ENCODE measurements at regions not wholly inside any gene's neighbourhood (a gene's known extent, or its start where the extent isn't known, plus 50 kb on each side); places are given as distances from the start of the nearest gene placed in this dataset.
"Not testable (repeated sequence)": the region's sequence is repeated elsewhere in the genome, so short reads cannot be mapped to it uniquely, and the experiment has no call there.

GRCh38 chr9:97232060-97233008 is 75.1 kb upstream of the CCDC180 start:
- H3K27ac ChIP-seq (ENCODE audit: low read length); H4K20me1 ChIP-seq (ENCODE audit: insufficient read depth, low read length); H3K36me3 ChIP-seq (replicated peaks; ENCODE audit: low read depth, low read length); H3K79me2 ChIP-seq (ENCODE audit: low read length); H3K9me3 ChIP-seq (ENCODE audit: insufficient read depth, low read length); H3K4me3 ChIP-seq (ENCODE audit: low read length); H3K27me3 ChIP-seq (ENCODE audit: low read depth, low read length); H3K9ac ChIP-seq (ENCODE audit: low read length); H3K4me2 ChIP-seq (ENCODE audit: low read length); H3K4me1 ChIP-seq (ENCODE audit: low read length); H2AFZ ChIP-seq (ENCODE audit: low read depth, low read length): not testable (repeated sequence)

DNA sequence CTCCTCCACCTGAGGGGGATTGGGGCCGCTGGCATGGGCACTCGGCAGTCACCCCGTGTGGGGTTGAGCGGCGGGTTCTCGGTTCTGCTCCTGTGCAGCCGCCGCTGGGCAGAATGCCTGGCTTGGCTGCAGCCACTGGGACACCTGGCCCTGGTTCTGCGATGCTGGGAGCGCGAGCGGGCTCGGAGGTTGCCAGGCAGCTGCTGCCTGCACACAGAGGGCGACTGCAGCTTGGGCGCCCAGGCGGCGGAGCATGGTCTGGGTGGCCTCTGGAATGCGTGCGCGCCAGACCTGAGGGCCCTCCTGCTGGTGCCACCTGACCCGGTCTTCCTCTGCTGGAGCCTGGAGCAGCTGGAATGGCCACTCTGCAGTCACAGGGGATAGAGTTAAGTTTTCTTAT is 85.1 kb upstream of the CCDC180 start:
- H3K4me1 ChIP-seq (ENCODE audit: low read length); H3K4me2 ChIP-seq (ENCODE audit: low read length); H2AFZ ChIP-seq (ENCODE audit: low read depth, low read length); H3K27me3 ChIP-seq (ENCODE audit: low read depth, low read length); H3K27ac ChIP-seq (ENCODE audit: low read length); H3K9ac ChIP-seq (ENCODE audit: low read length); H3K36me3 ChIP-seq (replicated peaks; ENCODE audit: low read depth, low read length); H4K20me1 ChIP-seq (ENCODE audit: insufficient read depth, low read length); H3K9me3 ChIP-seq (ENCODE audit: insufficient read depth, low read length); H3K79me2 ChIP-seq (ENCODE audit: low read length); H3K4me3 ChIP-seq (ENCODE audit: low read length): not testable (repeated sequence)

GRCh38 chr9:97221478-97222355 is 85.7 kb upstream of the CCDC180 start:
- not testable (repeated sequence) for H3K4me2 ChIP-seq (ENCODE audit: low read length); H3K27me3 ChIP-seq (ENCODE audit: low read depth, low read length); H4K20me1 ChIP-seq (ENCODE audit: insufficient read depth, low read length); H3K27ac ChIP-seq (ENCODE audit: low read length); H3K9ac ChIP-seq (ENCODE audit: low read length); H2AFZ ChIP-seq (ENCODE audit: low read depth, low read length); H3K9me3 ChIP-seq (ENCODE audit: insufficient read depth, low read length); H3K36me3 ChIP-seq (replicated peaks; ENCODE audit: low read depth, low read length); H3K4me1 ChIP-seq (ENCODE audit: low read length); H3K4me3 ChIP-seq (ENCODE audit: low read length); H3K79me2 ChIP-seq (ENCODE audit: low read length)

- Histone ChIP-seq H3K27ac (ENCODE audit: low read length) (no peak overlapping the region), H4K20me1 (ENCODE audit: insufficient read depth, low read length) (no peaks in the 10 kb centered on the region), H3K4me3 (ENCODE audit: low read length) (no peak overlapping the region), H3K36me3 (replicated peaks; ENCODE audit: low read depth, low read length) (no peaks in the 10 kb centered on the region), H3K9ac (ENCODE audit: low read length) (no peak overlapping the region), H3K4me1 (ENCODE audit: low read length) (no peaks in the 10 kb centered on the region), H3K27me3 (ENCODE audit: low read depth, low read length) (no peaks in the 10 kb centered on the region), H2AFZ (ENCODE audit: low read depth, low read length) (no peak overlapping the region), H3K4me2 (ENCODE audit: low read length) (no peak overlapping the region), H3K9me3 (ENCODE audit: insufficient read depth, low read length) (no peaks in the 10 kb centered on the region), H3K79me2 (ENCODE audit: low read length) (no peaks in the 10 kb centered on the region)
- TF ChIP-seq EZH2phosphoT487 (IDR thresholded peaks at IDR 0.05; ENCODE audit: low read depth): no peak
- TF ChIP-seq, protein P1, sequence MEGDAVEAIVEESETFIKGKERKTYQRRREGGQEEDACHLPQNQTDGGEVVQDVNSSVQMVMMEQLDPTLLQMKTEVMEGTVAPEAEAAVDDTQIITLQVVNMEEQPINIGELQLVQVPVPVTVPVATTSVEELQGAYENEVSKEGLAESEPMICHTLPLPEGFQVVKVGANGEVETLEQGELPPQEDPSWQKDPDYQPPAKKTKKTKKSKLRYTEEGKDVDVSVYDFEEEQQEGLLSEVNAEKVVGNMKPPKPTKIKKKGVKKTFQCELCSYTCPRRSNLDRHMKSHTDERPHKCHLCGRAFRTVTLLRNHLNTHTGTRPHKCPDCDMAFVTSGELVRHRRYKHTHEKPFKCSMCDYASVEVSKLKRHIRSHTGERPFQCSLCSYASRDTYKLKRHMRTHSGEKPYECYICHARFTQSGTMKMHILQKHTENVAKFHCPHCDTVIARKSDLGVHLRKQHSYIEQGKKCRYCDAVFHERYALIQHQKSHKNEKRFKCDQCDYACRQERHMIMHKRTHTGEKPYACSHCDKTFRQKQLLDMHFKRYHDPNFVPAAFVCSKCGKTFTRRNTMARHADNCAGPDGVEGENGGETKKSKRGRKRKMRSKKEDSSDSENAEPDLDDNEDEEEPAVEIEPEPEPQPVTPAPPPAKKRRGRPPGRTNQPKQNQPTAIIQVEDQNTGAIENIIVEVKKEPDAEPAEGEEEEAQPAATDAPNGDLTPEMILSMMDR (IDR thresholded peaks at IDR 0.05; ENCODE audit: low read depth, low read length): no peak
These were observed 86.5 kb upstream of the CCDC180 start for GRCh38 chr9:97220894-97221477.

DNA sequence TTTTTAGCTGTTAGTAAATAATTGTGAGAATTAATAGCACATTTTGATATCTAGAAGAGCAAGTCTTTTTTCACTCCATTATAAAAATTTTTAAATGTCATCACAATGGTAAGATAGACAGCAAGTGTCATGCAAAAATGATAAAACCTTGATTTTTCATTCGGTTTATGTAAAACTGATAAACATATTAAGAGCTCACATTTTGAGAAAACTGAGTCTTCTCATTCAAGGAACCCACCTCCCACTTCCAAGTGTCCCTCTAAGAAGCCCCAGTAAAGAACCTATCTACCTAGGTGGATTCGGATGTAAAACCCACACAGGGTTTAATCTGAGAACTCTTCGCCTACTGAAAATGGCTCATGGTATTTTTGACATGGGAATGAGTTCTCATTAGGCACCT is 87.1 kb upstream of the CCDC180 start:
- not testable (repeated sequence) for H3K27me3 ChIP-seq (ENCODE audit: low read depth, low read length); H3K9me3 ChIP-seq (ENCODE audit: insufficient read depth, low read length); H3K4me2 ChIP-seq (ENCODE audit: low read length); H3K4me3 ChIP-seq (ENCODE audit: low read length); H2AFZ ChIP-seq (ENCODE audit: low read depth, low read length); H3K4me1 ChIP-seq (ENCODE audit: low read length); H3K79me2 ChIP-seq (ENCODE audit: low read length); H3K36me3 ChIP-seq (replicated peaks; ENCODE audit: low read depth, low read length); H3K27ac ChIP-seq (ENCODE audit: low read length); H4K20me1 ChIP-seq (ENCODE audit: insufficient read depth, low read length); H3K9ac ChIP-seq (ENCODE audit: low read length)

DNA sequence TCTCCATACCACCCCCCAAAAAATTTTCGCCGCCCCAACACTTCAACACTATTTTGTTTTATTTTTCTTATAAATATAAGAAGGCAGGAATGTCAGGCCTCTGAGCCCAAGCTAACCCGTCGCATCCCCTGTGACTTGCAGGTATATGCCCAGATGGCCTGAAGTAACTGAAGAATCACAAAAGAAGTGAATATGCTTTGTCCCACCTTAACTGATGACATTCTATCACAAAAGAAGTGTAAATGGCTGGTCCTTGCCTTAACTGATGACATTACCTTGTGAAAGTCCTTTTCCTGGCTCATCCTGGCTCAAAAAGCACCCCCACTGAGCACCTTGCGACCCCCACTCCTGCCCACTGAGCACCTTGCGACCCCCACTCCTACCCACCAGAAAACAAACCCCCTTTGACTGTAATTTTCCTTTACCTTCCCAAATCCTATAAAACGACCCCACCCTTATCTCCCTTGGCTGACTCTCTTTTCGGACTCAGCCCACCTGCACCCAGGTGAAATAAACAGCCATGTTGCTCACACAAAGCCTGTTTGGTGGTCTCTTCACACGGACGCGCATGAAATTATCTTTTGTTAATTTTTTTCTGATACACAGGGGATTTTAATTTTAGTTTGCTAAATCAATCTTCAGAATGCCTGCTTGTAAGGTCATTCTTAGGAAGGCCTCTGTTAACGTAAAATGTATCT is 87.9 kb upstream of the CCDC180 start:
- H3K4me3 ChIP-seq (ENCODE audit: low read length); H4K20me1 ChIP-seq (ENCODE audit: insufficient read depth, low read length); H3K79me2 ChIP-seq (ENCODE audit: low read length); H3K27ac ChIP-seq (ENCODE audit: low read length); H3K36me3 ChIP-seq (replicated peaks; ENCODE audit: low read depth, low read length); H3K27me3 ChIP-seq (ENCODE audit: low read depth, low read length); H3K9ac ChIP-seq (ENCODE audit: low read length); H3K9me3 ChIP-seq (ENCODE audit: insufficient read depth, low read length); H2AFZ ChIP-seq (ENCODE audit: low read depth, low read length); H3K4me2 ChIP-seq (ENCODE audit: low read length); H3K4me1 ChIP-seq (ENCODE audit: low read length): not testable (repeated sequence)

- not testable (repeated sequence) for H3K4me2 ChIP-seq (ENCODE audit: low read length); H2AFZ ChIP-seq (ENCODE audit: low read depth, low read length); H3K9ac ChIP-seq (ENCODE audit: low read length); H3K36me3 ChIP-seq (replicated peaks; ENCODE audit: low read depth, low read length); H3K4me1 ChIP-seq (ENCODE audit: low read length); H3K9me3 ChIP-seq (ENCODE audit: insufficient read depth, low read length); H3K27me3 ChIP-seq (ENCODE audit: low read depth, low read length); H3K27ac ChIP-seq (ENCODE audit: low read length); H4K20me1 ChIP-seq (ENCODE audit: insufficient read depth, low read length); H3K79me2 ChIP-seq (ENCODE audit: low read length); H3K4me3 ChIP-seq (ENCODE audit: low read length)
These were observed 92.3 kb upstream of the CCDC180 start for GRCh38 chr9:97215127-97215526.

- not testable (repeated sequence) for H3K79me2 ChIP-seq (ENCODE audit: low read length); H3K4me3 ChIP-seq (ENCODE audit: low read length); H3K4me2 ChIP-seq (ENCODE audit: low read length)
These were observed 92.9 kb upstream of the CCDC180 start for GRCh38 chr9:97214556-97214955.

More at GRCh38 chr9:97214556-97214955, 92.9 kb upstream of the CCDC180 start:
- not testable (repeated sequence) for H2AFZ ChIP-seq (ENCODE audit: low read depth, low read length); H3K9me3 ChIP-seq (ENCODE audit: insufficient read depth, low read length); H3K36me3 ChIP-seq (replicated peaks; ENCODE audit: low read depth, low read length); H3K27ac ChIP-seq (ENCODE audit: low read length); H3K4me1 ChIP-seq (ENCODE audit: low read length); H3K9ac ChIP-seq (ENCODE audit: low read length); H3K27me3 ChIP-seq (ENCODE audit: low read depth, low read length); H4K20me1 ChIP-seq (ENCODE audit: insufficient read depth, low read length)

All from OCI-LY3 (cell line).